WTC11 (cell line): ENCODE measurements at regions not wholly inside any gene's neighbourhood (a gene's known extent, or its start where the extent isn't known, plus 50 kb on each side); places are given as distances from the start of the nearest gene placed in this dataset.

Experiments
- ATAC-seq: fragments of 200-7000 bp; cut with Tn5 transposase; 2 replicates; pipeline ENCODE4 v1.10.0; 2021; ENCODE audit warnings: mild to moderate bottlenecking, moderate library complexity
- CTCF ChIA-PET: fragments of 300-600 bp; sonication (Branson Sonifier 250); formaldehyde crosslinking; loops from one replicate; lab custom pipeline; 2021; ENCODE audit warnings: antibody characterized with exemption; lab: Charles Lee
- POLR2A ChIA-PET: fragments of 350-600 bp; sonication (Branson Sonifier 250); formaldehyde crosslinking; loops from one replicate; lab custom pipeline; 2021; ENCODE audit warnings: antibody characterized with exemption; lab: Charles Lee
- DNase-seq: peaks from one replicate; pipeline ENCODE4 v3.0.0; 2021; ENCODE audit warnings: low spot score
- H3K27ac Mint-ChIP-seq: 2 replicates; pipeline ENCODE4 v1.8.0; 2021; ENCODE audit warnings: mixed read lengths
- H3K27me3 Mint-ChIP-seq: 2 replicates; pipeline ENCODE4 v1.8.0; 2021; ENCODE audit warnings: low read depth, mild to moderate bottlenecking, moderate library complexity, mixed read lengths
- H3K36me3 Mint-ChIP-seq: 2 replicates; pipeline ENCODE4 v1.8.0; 2021; ENCODE audit warnings: mixed read lengths
- H3K4me1 Mint-ChIP-seq: 2 replicates; pipeline ENCODE4 v1.8.0; 2022; ENCODE audit warnings: mixed read lengths
- H3K4me3 Mint-ChIP-seq: 2 replicates; pipeline ENCODE4 v1.8.0; 2021; ENCODE audit warnings: mild to moderate bottlenecking, moderate library complexity, mixed read lengths
- H3K9me3 Mint-ChIP-seq: 2 replicates; pipeline ENCODE4 v1.8.0; 2021; ENCODE audit warnings: mixed read lengths
- CTCF ChIP-seq: fragments of 200-600 bp; IDR thresholded peaks from 2 replicates; pipeline ENCODE4 v1.8.0; 2022; ENCODE audit warnings: antibody characterized with exemption
- ESRRA ChIP-seq: sonication (generic); formaldehyde crosslinking; IDR thresholded peaks from 2 replicates; pipeline ENCODE4 v1.8.1; 2022; ENCODE audit warnings: mild to moderate bottlenecking, missing genetic modification reagents, borderline replicate concordance
- ETV6 ChIP-seq: sonication (generic); formaldehyde crosslinking; IDR thresholded peaks from 2 replicates; pipeline ENCODE4 v1.8.1; 2022; ENCODE audit warnings: mild to moderate bottlenecking, missing genetic modification reagents
- GRHL2 ChIP-seq: fragments of 250-450 bp; sonication (Bioruptor Pico); IDR thresholded peaks from 2 replicates; pipeline ENCODE4 v1.8.0; 2022; ENCODE audit warnings: mild to moderate bottlenecking, moderate library complexity; ENCODE audit not compliant: insufficient replicate concordance, severe bottlenecking
- HMGA2 ChIP-seq: fragments of 250-450 bp; sonication (Bioruptor Pico); IDR thresholded peaks from 2 replicates; pipeline ENCODE4 v1.4.0; 2021; ENCODE audit warnings: mild to moderate bottlenecking, moderate library complexity
- HMGXB4 ChIP-seq: sonication (generic); formaldehyde crosslinking; IDR thresholded peaks from 2 replicates; pipeline ENCODE4 v1.8.1; 2023; ENCODE audit warnings: mild to moderate bottlenecking, moderate library complexity, missing genetic modification reagents
- JAZF1 ChIP-seq: fragments of 250-450 bp; sonication (Bioruptor Pico); IDR thresholded peaks from 2 replicates; pipeline ENCODE4 v1.9.0; 2021; ENCODE audit warnings: moderate library complexity, mild to moderate bottlenecking, inconsistent platforms
- NFE2L1 ChIP-seq: sonication (generic); formaldehyde crosslinking; IDR thresholded peaks from 2 replicates; pipeline ENCODE4 v1.8.1; 2023; ENCODE audit warnings: missing genetic modification reagents
- NR3C1 ChIP-seq: sonication (generic); formaldehyde crosslinking; conservative IDR thresholded peaks from 2 replicates; pipeline ENCODE4 v1.8.1; 2023; ENCODE audit warnings: low read depth, mild to moderate bottlenecking, missing genetic modification reagents
- SMAD3 ChIP-seq: sonication (generic); formaldehyde crosslinking; IDR thresholded peaks from 2 replicates; pipeline ENCODE4 v1.8.0; 2022; ENCODE audit warnings: missing genetic modification reagents, mild to moderate bottlenecking, borderline replicate concordance
- TP53 ChIP-seq: sonication (generic); formaldehyde crosslinking; IDR thresholded peaks from 2 replicates; pipeline ENCODE4 v1.8.1; 2023; ENCODE audit warnings: mild to moderate bottlenecking, missing genetic modification reagents
- ZBTB21 ChIP-seq: sonication (generic); formaldehyde crosslinking; IDR thresholded peaks from 2 replicates; pipeline ENCODE4 v1.8.1; 2023; ENCODE audit warnings: mild to moderate bottlenecking, missing genetic modification reagents, borderline replicate concordance
- ZNF281 ChIP-seq: sonication (generic); formaldehyde crosslinking; IDR thresholded peaks from 2 replicates; pipeline ENCODE4 v1.8.0; 2023; ENCODE audit warnings: mild to moderate bottlenecking, missing genetic modification reagents
- ZNF425 ChIP-seq: fragments of 250-450 bp; sonication (Bioruptor Pico); conservative IDR thresholded peaks from 2 replicates; pipeline ENCODE4 v1.9.0; 2021; ENCODE audit warnings: mild to moderate bottlenecking
- ZNF532 ChIP-seq: fragments of 250-450 bp; sonication (Bioruptor Pico); IDR thresholded peaks from 2 replicates; pipeline ENCODE4 v1.9.0; 2021; ENCODE audit warnings: mild to moderate bottlenecking, borderline replicate concordance
- ZNF671 ChIP-seq: fragments of 250-450 bp; sonication (Bioruptor Pico); IDR thresholded peaks from 2 replicates; pipeline ENCODE4 v1.8.0; 2021; ENCODE audit warnings: mild to moderate bottlenecking
- TF ChIP-seq, protein P1 (sequence below): fragments of 250-450 bp; sonication (Bioruptor Pico); IDR thresholded peaks from 2 replicates; pipeline ENCODE4 v1.9.0; 2021; ENCODE audit warnings: mild to moderate bottlenecking
- TF ChIP-seq, protein P2 (sequence below): fragments of 250-450 bp; sonication (Bioruptor Pico); IDR thresholded peaks from 2 replicates; pipeline ENCODE4 v2.1.2; 2022; ENCODE audit warnings: mild to moderate bottlenecking, moderate library complexity
- TF ChIP-seq, protein P3 (sequence below): fragments of 250-450 bp; sonication (Bioruptor Pico); IDR thresholded peaks from 2 replicates; pipeline ENCODE4 v1.9.0; 2021; ENCODE audit warnings: moderate library complexity, mild to moderate bottlenecking, inconsistent platforms, borderline replicate concordance

DNA sequence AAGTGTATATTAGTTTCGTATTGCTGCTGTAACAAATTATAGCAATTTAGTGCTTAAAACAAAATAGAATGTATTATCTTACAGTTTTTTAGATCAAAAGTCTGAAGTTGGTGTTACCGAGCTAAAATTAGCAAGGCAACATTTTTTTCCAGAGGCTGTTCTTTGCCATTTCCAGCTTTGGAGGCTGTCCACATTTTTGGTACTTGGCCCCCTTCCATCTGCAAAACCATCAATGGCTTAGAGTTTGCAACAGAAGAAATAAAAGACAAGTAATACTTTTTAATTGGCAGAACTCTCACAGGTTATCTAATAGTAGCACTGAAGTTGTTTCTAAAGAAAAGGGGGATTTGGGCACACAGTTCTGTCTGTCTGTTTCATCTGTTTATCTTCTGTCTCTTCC, 1248.5 kb downstream of the ROBO1 start (continued):
- TF ChIP-seq ZNF532 (CRISPR knock-in tag) (no peak), NR3C1 (CRISPR knock-in tag) (no peak), HMGXB4 (no peak), ZNF671 (CRISPR knock-in tag) (no peak), ETV6 (CRISPR knock-in tag) (no peak)
- TF ChIP-seq, protein P1, sequence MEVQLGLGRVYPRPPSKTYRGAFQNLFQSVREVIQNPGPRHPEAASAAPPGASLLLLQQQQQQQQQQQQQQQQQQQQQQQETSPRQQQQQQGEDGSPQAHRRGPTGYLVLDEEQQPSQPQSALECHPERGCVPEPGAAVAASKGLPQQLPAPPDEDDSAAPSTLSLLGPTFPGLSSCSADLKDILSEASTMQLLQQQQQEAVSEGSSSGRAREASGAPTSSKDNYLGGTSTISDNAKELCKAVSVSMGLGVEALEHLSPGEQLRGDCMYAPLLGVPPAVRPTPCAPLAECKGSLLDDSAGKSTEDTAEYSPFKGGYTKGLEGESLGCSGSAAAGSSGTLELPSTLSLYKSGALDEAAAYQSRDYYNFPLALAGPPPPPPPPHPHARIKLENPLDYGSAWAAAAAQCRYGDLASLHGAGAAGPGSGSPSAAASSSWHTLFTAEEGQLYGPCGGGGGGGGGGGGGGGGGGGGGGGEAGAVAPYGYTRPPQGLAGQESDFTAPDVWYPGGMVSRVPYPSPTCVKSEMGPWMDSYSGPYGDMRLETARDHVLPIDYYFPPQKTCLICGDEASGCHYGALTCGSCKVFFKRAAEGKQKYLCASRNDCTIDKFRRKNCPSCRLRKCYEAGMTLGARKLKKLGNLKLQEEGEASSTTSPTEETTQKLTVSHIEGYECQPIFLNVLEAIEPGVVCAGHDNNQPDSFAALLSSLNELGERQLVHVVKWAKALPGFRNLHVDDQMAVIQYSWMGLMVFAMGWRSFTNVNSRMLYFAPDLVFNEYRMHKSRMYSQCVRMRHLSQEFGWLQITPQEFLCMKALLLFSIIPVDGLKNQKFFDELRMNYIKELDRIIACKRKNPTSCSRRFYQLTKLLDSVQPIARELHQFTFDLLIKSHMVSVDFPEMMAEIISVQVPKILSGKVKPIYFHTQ (CRISPR knock-in tag), result no peak

DNA sequence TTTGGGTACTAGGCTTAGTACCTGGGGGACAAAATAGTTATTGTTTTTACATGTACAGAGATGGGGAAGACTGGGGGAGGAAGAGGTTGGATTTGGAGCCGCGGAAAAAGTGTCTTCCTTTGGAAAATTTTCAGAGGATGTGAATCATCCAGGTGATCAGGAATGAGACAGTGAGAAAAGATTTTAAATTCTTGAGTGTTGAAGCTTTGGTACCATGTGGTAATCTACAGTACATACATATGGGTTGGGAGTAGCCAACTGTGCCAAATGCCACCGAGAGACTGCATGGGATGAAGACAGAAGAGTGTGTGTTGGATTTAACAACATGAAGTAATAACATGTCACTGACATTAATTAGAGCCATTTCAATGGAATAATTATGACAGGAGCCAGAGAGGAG, 1238.2 kb downstream of the ROBO1 start:
- ATAC-seq, result no peak
- ChIA-PET POLR2A (no interaction called here), CTCF (no interaction called here)
- DNase-seq, result no peak
- H3K27ac Mint-ChIP-seq, result no peak overlapping the region
- no peak overlapping the region for H3K4me3 Mint-ChIP-seq
- H3K4me1 Mint-ChIP-seq, result no peaks in the 10 kb centered on the region
- H3K9me3 Mint-ChIP-seq, result peaks cover 15% of the 10 kb centered on the region
- H3K27me3 Mint-ChIP-seq, result no peaks in the 10 kb centered on the region
- H3K36me3 Mint-ChIP-seq, result no peaks in the 10 kb centered on the region
- TF ChIP-seq CTCF, result no peak
- TF ChIP-seq HMGA2 (CRISPR knock-in tag), result no peak
- TF ChIP-seq, protein P2, sequence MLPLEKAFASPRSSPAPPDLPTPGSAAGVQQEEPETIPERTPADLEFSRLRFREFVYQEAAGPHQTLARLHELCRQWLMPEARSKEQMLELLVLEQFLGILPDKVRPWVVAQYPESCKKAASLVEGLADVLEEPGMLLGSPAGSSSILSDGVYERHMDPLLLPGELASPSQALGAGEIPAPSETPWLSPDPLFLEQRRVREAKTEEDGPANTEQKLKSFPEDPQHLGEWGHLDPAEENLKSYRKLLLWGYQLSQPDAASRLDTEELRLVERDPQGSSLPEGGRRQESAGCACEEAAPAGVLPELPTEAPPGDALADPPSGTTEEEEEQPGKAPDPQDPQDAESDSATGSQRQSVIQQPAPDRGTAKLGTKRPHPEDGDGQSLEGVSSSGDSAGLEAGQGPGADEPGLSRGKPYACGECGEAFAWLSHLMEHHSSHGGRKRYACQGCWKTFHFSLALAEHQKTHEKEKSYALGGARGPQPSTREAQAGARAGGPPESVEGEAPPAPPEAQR, result no peak
- TF ChIP-seq TP53, result no peak
- TF ChIP-seq, protein P3, sequence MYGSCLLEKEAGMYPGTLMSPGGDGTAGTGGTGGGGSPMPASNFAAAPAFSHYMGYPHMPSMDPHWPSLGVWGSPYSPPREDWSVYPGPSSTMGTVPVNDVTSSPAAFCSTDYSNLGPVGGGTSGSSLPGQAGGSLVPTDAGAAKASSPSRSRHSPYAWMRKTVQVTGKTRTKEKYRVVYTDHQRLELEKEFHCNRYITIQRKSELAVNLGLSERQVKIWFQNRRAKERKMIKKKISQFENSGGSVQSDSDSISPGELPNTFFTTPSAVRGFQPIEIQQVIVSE (CRISPR knock-in tag), result no peak
- TF ChIP-seq SMAD3 (CRISPR knock-in tag), result no peak
- TF ChIP-seq ESRRA, result no peak
- TF ChIP-seq NFE2L1 (CRISPR knock-in tag), result no peak
- TF ChIP-seq ZNF425 (CRISPR knock-in tag), result no peak
- TF ChIP-seq JAZF1 (CRISPR knock-in tag), result no peak
- no peak for TF ChIP-seq ZNF281 (CRISPR knock-in tag)
- no peak for TF ChIP-seq ZBTB21
- no peak for TF ChIP-seq GRHL2 (CRISPR knock-in tag)
